Left colon (tissue), 2 donors: ENCODE measurements at regions not wholly inside any gene's neighbourhood (a gene's known extent, or its start where the extent isn't known, plus 50 kb on each side); places are given as distances from the start of the nearest gene placed in this dataset.
"Not testable (repeated sequence)": the region's sequence is repeated elsewhere in the genome, so short reads cannot be mapped to it uniquely, and the experiment has no call there.

Experiments used
- ATAC-seq: fragments of 200-7000 bp; cut with Tn5 transposase; one replicate; pipeline ENCODE4 v1.9.1; 2020; ENCODE audit warnings: mild to moderate bottlenecking, moderate library complexity
- DNase-seq, 2 donors: peaks; one replicate each; pipeline ENCODE4 v3.0.0-alpha.2; 2020
- intact Hi-C, 2 donors: fragments of 100-400 bp; cut with DNase I in 1 of 2; cut with micrococcal nuclease in 1 of 2; formaldehyde crosslinking; loops; one replicate each; pipeline versions ENCODE4 v1.11.2 to v1.14.0; 2022; cut with DNase I, micrococcal nuclease
- donor health status: DM: no; HTN: no; CAD: no.
- donor health status: DM: yes; HTN: yes; CAD: no.

DNA sequence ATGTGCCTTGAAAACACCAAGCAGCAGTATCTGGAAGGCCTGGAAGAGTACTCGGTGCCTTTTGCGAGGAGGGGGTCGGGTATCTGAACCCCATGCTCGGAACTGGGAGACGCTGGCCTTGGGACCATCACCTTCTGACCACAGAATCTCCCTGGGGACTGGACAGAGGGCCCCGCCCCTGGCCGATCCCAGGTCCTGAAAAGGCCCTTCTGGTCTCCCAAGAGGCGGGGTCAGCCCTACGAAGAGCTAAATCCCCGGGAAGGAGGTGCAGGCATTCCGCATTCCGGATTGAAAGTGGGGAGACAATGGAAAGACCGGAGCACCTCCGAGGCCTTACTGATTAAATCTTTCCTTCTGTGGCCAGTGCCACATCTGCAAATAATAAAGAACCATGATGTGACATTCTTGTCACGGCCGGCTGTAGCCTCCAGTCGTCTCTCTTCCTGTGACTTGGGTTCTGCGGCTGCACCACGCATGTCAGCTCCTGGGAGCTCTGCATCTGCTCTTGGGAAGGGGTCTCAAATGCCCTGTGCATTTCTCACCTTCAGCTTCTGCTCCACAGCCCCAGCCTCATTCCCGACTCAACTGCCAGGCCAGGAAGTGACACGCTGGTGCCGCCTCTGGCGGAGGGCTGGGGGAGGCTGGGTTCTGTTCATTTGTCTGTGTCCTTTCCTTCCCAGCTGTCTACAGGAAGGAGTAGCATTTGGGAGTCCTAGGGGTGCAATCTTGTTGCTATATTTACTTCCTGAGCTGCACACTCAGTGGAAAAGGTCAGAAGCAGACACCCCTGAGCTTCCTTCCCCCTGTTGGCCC, 173.5 kb downstream of the KLF13 start:
- no peak for DNase-seq
- no peak for ATAC-seq
- intact Hi-C loops: no loop called here

DNA sequence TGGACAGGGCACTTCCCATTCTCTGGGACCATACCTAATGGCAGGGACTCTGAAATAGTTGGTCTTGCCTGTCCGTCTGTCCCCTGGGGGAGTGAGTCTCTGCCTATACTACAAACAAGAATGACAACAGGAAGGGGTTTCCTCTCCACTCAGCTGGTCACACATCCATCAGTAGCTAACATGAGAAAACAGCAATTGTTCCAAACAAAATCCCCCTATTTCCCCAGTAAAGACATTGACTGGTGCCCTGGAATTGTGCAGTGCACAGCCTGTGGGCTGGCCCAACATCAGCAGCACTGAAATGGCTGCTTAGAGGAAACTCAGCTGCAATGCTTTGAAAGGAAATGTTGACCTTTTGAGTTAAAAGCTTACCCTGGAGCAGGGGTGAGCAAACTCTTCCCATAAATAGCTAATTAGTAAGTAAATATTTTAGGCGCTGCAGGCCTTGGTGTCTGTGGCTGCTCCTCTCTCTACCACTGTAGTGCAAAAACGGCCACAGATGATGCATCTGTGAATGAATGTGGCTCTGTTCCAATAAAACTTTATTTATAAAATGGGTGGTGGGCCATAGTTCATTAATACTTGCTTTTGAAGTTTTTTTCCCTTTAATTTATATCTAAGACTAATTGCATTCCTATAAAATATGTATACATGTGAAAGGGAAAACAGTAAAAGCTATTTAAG, 174.3 kb downstream of the KLF13 start:
- intact Hi-C loops: no loop called here
- ATAC-seq (no peak), DNase-seq (no peak)

DNA sequence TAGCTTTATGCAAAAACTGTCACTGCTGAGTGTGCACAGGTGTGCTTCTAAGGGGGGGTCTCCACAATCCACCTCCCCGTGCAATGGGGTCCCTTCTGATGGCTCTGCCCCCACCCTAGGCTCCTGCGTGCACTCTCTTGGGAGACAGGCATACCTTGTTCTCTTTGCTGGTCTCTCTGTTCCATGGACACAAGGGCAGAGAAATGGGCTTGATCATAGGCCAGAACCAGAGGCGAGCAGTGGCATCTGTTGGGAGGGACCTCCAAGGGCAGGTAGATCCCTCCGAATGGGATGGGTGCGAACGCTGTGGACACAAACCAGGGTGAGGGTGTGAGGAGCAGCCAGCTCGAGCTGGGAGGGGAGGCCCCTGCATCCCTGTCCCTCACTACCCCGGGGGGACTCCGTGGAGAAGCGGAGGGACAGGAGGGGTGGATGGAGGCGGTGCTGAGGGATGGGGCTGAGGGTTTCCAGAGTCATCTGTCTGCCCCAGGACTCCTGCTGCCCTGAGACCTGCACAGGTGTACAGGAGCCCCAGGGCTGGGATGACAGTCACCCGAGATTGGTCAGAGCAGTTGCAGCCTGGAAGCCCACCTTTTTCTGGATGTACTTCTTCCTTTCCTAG, 175.0 kb downstream of the KLF13 start:
- intact Hi-C loops: no loop called here
- no peak for DNase-seq
- ATAC-seq: no peak

DNA sequence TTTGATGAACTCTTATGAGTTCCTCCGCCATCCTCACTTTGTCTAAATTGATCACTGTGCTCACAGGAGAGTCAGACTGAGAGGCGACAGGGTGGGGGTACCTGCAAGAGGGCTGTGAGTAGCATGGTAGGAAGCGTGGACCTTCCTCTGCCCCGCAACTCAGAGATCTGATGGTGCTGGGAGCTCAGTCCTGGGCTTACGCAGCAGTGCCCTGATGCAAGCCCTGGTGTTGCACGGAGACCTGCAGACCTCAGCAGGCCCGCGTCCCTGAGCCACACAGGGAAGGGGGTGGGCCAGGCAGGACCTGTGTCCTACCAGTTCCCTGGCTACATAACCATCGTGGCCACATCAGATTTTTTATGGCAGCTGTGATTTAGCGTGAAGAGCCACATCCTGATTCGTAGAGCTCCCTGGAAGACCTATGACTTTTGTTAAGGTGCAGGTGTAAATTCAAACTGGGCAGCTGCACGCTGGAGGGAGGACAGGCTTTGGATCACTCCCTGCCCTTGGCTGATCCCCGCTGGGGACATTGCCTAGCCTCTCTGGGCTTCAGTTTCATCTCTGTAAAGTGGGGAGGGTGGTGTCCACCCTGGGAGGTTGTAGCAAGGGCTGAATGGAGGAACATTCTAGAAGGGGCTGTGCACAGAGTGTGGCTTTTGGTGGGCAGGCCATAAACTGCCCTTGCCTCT, 176.1 kb downstream of the KLF13 start:
- intact Hi-C loops: no loop called here

DNA sequence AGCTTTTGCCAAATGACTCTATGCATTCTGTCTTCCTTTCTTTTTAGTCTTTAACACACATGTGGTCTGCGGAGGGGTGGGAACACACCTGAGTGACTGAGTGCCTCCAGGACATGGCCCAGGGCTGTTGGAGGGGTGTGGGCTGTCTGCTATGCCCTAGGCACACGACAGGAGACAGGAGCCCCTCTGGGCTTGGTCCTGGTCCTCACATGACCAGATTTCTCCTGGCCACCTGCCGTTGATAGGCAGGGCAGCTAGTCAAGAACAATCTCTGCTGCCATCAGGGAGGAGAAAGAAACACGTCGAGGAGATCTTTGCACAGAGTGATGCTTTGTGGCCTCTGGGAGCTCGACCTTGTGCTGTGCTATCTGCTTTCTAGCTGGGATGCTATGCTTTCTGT, 176.6 kb downstream of the KLF13 start:
- no peak for ATAC-seq
- DNase-seq: no peak
- intact Hi-C loops: no loop called here

More for the DNA sequence above, 176.1 kb downstream of the KLF13 start:
- DNase-seq (no peak), ATAC-seq (no peak)

DNA sequence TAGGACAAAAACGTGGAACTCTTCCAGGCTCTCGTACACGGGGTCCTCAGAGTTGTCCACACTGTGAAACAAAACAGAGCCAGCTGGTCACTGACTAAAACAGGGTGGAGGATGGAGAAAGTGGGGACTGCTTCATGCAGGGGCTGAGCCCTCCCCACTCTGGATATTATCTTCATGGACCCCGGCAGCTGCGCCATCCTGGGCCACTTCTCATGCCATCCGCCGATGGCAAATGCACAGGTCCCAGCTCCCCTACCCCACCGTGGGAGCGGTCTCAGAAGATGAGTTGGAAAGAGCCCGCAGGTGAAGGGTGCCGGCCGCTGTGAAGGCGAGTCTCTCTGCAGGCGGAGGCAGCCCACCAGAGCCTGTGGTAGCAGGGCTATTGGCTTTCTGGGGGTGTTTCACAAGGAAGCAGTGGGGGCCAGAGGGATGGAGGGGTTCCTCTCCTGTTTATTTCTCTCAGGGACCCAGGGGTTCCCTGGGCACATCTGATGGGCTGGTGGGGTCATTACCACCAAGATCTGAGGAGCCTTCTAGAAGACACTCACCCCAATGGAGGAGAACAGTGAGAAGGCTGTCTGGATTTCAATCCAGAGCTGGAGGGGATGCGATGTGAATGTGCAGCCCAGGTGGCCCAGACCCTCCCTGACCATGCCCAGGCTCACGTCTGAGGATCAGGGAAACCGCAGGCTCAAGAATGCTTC, 177.3 kb downstream of the KLF13 start:
- no peak for ATAC-seq
- intact Hi-C loops: no loop called here
- DNase-seq: no peak

DNA sequence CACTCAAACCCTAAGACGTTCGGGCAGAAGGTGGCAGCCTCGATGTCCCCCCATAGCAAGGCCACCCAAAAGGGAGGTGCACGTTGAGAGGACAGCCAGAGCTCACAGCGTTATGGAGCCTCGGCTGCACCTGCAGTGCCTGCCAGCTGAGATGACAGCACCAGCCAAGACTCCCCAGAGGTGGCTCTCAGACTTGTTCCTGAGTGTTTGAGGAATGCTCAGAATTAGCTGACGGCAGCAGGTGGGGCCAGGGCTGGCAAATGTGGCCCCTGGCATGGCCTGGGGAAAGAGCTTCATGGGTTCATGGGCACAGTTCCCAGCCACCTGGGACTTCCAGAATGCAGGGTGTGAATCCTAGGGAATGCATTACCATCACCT, 177.8 kb downstream of the KLF13 start:
- intact Hi-C loops: no loop called here
- ATAC-seq (no peak), DNase-seq (no peak)

DNA sequence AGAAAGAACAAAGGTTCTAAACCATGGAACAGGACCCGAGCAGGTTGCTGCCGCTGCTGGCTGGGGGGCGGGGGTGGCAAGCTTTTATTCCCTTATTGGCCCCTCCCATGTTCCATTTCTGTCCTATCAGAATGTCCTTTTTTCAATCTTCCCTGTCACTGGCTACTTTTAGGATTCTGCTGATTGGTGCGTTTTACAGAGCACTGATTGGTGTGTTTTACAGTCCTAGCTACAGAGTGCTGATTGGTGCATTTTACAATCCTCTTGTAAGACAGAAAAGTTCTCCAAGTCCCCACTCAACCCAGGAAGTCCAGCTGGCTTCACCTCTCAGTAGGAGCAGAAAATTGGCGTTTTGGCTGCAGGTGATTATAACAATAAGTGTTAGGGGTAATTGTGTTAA, 180.9 kb downstream of the KLF13 start:
- DNase-seq, ATAC-seq, intact Hi-C loops: not testable (repeated sequence)

DNA sequence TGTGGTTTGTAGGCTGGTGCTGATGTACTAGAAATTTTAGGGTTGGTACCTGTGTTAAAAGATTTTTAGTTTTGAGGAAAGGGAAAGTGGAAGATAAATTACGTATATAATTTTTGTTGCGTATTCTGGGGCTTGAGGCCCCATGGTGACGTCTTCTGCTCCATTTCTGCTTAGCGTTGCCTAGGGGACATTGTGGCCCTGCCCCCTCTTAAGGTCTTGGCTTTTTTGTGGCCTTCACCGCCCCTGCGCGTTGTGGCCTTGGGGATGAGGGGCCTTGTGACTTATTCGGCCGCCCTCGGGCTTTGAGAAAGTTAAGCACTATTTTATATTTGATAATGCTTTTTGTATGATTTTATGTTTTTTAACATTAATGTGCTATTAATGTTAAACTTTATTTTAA, 182.0 kb downstream of the KLF13 start:
- intact Hi-C loops: no loop called here
- ATAC-seq (no peak), DNase-seq (no peak)

DNA sequence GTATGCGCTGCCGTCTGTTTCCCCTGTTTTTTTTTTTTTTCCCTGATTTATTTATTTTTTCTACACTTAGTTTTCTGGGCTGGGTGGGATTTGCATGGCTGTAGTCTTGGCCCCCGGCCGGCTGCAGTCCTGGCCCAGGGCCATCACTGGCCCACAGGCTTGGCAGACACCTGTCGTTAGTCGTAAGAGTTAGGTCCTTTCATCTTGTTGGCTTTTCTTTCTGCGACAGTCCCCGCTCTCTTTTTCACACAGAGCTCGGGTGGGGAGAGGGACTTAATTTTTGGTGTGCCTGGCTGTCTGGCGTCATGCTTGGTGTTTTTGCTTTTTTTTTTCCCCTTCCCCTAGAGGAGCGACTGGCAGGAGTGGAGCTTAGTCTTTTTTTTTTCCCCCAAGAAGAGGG, 183.4 kb downstream of the KLF13 start:
- DNase-seq: no peak
- no peak for ATAC-seq
- intact Hi-C loops: no loop called here

DNA sequence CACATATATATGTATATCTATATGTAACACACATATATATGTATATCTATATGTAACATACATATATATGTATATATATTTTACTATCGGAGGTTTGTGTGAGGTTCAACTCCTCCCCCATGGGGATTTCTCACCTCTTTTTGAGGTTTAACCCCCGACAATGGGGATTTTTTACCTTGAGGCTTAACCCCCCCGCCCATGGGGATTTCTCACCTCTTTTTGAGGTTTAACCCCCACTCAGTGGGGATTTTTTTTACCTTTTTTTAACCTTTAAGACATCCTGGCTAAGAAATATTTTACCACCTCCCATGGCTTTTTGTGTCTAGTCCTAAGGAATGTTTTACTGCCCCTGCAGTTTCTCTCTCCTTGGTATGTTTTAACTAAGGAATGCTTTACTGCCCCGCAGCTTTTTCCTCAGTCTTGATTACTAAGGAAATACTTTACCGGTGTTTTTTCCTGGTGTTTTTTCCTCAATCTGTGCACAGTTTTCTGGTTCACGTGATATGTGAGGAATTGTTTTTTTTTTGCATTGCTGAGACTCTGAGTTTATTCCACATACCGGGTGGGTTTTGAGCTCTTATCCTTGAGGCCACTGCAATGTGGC, 185.2 kb downstream of the KLF13 start:
- no peak for ATAC-seq
- no peak for DNase-seq
- intact Hi-C loops: no loop called here

DNA sequence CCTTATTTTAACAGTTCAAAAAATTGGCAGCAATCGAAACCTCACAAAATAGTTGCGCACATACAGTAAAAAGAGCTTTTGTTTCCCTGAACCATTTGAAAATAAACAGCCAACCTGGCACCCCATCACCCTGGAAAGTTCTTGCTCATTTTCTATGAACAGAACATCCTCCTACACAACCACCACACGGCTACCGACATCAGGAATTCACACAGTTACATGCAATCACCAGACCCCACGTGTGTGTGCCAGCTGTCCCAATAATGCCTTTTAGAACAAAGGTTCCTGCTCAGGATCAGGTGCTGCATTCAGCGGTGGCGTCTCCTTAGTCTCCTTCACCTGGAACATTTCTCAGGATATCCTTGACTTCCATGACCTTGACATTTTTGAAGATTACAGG, 186.5 kb downstream of the KLF13 start:
- ATAC-seq (no peak), DNase-seq (no peak)
- intact Hi-C loops: no loop called here

DNA sequence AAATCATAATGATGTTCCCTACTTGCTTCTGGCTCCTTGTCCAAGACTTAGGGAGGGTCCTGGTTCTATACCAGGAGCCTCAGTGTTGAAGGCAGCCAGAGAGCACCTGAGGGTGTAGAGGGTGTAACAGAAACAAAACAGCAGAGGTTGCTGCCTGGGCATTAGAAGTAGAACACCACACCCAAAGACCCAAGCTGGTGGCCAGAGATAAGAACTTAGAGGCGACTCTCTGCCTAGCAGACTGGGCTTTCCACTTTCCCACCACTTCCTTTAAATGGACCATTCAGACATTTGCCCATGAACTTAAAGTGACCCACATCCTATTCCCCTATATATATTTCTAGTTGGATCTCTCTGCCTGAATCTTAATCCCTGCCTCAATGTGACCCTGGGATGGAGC, 189.8 kb downstream of the KLF13 start:
- no peak for DNase-seq
- intact Hi-C loops: no loop called here
- no peak for ATAC-seq

DNA sequence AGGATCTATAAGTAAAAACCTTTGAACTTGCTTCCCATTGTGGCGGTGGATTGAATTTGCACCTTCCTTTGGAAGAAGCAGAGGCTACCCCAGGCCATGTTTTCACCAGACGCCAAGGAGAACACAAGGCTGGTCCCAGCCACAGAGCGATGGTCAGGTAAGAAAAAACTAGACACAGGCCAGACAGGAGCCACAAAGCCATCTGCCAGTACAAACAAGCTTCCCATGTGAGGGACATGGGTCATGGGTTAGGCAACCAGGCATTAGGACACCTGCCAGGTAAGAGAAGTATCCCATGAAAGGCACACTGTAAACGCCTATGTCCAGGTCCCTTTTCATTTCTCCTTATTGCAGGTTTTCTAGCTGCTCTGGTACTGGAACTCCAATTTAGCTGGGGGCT, 190.2 kb downstream of the KLF13 start:
- no peak for DNase-seq
- ATAC-seq: no peak
- intact Hi-C loops: no loop called here

DNA sequence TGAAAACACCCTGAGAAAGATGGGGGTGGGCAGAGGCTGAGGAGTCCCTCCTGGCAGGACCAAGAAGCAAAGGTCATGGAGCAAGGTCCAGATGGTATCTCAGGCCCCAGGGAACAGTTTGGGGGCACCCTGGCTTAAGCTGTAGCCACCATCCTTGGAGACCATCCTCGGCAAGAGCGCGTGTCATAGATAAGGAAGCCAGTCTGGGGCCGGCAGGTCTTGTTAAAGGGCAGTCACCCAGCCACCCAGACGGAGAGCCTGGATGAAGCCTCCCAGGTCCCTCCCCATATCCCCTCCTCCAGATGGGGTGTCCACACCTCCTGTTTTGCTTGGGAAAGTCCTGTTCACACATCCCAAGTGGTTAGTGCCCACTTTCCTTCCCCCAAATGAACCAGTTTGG, 191.1 kb downstream of the KLF13 start:
- DNase-seq (no peak), ATAC-seq (no peak)
- intact Hi-C loops: no loop called here

DNA sequence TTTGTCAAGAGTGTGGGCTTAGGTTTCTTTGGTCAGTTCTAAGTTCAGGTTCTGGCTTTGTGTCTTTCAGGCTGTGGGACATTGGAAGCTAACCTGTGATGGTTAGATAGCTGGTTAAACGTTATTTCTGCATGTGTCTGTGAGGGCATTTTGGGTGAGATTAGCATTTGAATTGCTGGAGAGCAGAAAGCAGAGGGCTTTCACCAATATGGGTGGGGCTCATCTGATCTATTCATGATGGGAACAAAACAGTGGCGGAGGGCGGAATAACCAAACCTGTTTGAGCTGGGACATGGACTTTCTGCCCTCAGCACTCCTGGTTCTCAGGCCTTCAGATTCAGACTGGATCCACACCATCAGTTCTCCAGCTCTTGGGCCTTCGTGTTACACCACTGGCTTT, 195.4 kb downstream of the KLF13 start:
- DNase-seq: no peak
- intact Hi-C loops: no loop called here
- ATAC-seq: no peak

DNA sequence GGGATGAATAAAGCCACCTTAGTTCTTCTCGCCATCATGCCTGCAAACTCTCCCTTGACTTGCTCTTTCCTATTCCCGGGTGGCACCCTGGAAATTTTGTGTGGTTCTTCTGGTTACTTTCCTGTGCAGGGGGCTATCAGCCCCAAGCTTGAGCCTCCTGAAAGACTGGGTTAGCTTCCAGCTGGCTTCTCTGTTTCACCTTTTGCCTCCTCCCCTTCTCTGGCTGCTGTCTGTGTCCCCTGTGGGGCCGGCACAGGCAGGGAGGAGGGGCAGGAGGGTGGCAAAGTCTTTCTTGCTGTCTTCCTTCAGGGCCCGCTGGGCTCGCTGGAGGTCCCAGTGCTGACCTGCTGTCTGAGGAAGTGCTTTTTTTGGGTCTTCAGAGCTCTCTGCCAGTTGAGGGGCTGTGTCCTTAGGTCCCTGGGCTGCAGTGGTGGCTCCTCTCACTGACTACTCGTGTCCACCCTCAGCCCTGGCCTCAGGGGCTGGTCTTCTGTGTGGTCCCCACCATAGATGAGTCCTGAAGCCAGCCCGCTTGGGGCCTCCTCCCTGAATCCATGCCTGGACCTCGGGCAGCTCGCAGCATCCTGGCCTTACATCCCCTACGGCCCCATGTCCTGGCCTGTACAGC, 196.5 kb downstream of the KLF13 start:
- no peak for DNase-seq
- no peak for ATAC-seq
- intact Hi-C loops: no loop called here

DNA sequence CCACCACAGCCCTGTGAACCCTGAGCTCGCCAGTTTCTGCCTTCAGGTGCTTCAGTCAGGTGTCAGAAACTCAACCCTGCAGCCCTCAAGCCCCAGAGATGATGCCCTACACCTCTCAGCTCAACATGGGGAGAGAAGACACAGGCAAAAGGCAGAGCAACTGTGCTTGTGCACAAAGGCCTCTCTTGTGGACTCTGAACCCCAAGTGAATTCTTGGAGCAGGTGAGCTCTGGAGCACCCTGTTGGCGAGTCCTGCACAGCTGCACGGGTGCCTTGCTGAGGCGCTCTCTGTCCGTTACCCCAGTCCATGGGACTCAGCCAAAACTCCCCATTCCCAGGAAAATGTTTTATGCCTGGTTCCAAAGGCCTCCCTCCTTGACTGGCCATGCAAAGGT, 197.0 kb downstream of the KLF13 start:
- no peak for ATAC-seq
- intact Hi-C loops: no loop called here
- no peak for DNase-seq
